ENCODE measurements at regions not wholly inside any gene's neighbourhood (a gene's known extent, or its start where the extent isn't known, plus 50 kb on each side); places are given as distances from the start of the nearest gene placed in this dataset.

- FAIRE-seq (no peak), DNase-seq (ENCODE audit: low read depth, low spot score) (no peak), ATAC-seq (no peak)
- no peaks in the 10 kb centered on the region for H3K79me2 ChIP-seq (ENCODE audit: control insufficient read depth, insufficient read depth, low read length)
- H3K9me3 ChIP-seq (replicated peaks; ENCODE audit: control insufficient read depth, insufficient read depth, low read length), result no peaks in the 10 kb centered on the region
- no peak overlapping the region for H2AFZ ChIP-seq (ENCODE audit: control insufficient read depth, low read depth, low read length)
- H3K4me1 ChIP-seq (ENCODE audit: control insufficient read depth, insufficient read depth, low read length), result no peaks in the 10 kb centered on the region
- ChIA-PET CTCF (no interaction called here), POLR2A (no interaction called here), RAD21 (ENCODE audit: unreplicated experiment) (no interaction called here), SMC1A (ENCODE audit: uncharacterized antibody, unreplicated experiment) (no interaction called here)
- TF ChIP-seq HDAC6 (IDR thresholded peaks at IDR 0.05; ENCODE audit: unreplicated experiment), result no peak
- TF ChIP-seq KLF5 (IDR thresholded peaks at IDR 0.05; ENCODE audit: partially characterized antibody), result no peak
- no peak for TF ChIP-seq TCF12 (IDR thresholded peaks at IDR 0.05; ENCODE audit: low read depth, low read length)
- no peak for TF ChIP-seq SUZ12 (IDR thresholded peaks at IDR 0.05; ENCODE audit: unreplicated experiment)
- no peak for TF ChIP-seq RBBP5 (conservative IDR thresholded peaks at IDR 0.05)
- no peak for TF ChIP-seq CREB1 (IDR thresholded peaks at IDR 0.05; ENCODE audit: low read depth)
- TF ChIP-seq, protein P1, sequence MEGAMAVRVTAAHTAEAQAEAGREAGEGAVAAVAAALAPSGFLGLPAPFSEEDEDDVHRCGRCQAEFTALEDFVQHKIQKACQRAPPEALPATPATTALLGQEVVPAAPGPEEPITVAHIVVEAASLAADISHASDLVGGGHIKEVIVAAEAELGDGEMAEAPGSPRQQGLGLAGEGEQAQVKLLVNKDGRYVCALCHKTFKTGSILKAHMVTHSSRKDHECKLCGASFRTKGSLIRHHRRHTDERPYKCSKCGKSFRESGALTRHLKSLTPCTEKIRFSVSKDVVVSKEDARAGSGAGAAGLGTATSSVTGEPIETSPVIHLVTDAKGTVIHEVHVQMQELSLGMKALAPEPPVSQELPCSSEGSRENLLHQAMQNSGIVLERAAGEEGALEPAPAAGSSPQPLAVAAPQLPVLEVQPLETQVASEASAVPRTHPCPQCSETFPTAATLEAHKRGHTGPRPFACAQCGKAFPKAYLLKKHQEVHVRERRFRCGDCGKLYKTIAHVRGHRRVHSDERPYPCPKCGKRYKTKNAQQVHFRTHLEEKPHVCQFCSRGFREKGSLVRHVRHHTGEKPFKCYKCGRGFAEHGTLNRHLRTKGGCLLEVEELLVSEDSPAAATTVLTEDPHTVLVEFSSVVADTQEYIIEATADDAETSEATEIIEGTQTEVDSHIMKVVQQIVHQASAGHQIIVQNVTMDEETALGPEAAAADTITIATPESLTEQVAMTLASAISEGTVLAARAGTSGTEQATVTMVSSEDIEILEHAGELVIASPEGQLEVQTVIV (IDR thresholded peaks at IDR 0.05; ENCODE audit: borderline replicate concordance, partially characterized antibody), result no peak
- TF ChIP-seq, protein P2, sequence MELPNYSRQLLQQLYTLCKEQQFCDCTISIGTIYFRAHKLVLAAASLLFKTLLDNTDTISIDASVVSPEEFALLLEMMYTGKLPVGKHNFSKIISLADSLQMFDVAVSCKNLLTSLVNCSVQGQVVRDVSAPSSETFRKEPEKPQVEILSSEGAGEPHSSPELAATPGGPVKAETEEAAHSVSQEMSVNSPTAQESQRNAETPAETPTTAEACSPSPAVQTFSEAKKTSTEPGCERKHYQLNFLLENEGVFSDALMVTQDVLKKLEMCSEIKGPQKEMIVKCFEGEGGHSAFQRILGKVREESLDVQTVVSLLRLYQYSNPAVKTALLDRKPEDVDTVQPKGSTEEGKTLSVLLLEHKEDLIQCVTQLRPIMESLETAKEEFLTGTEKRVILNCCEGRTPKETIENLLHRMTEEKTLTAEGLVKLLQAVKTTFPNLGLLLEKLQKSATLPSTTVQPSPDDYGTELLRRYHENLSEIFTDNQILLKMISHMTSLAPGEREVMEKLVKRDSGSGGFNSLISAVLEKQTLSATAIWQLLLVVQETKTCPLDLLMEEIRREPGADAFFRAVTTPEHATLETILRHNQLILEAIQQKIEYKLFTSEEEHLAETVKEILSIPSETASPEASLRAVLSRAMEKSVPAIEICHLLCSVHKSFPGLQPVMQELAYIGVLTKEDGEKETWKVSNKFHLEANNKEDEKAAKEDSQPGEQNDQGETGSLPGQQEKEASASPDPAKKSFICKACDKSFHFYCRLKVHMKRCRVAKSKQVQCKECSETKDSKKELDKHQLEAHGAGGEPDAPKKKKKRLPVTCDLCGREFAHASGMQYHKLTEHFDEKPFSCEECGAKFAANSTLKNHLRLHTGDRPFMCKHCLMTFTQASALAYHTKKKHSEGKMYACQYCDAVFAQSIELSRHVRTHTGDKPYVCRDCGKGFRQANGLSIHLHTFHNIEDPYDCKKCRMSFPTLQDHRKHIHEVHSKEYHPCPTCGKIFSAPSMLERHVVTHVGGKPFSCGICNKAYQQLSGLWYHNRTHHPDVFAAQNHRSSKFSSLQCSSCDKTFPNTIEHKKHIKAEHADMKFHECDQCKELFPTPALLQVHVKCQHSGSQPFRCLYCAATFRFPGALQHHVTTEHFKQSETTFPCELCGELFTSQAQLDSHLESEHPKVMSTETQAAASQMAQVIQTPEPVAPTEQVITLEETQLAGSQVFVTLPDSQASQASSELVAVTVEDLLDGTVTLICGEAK (IDR thresholded peaks at IDR 0.05; ENCODE audit: borderline replicate concordance), result no peak
- TF ChIP-seq SMAD1 (IDR thresholded peaks at IDR 0.05; ENCODE audit: low read depth, partially characterized antibody), result no peak
- TF ChIP-seq SIX5 (IDR thresholded peaks at IDR 0.05; ENCODE audit: low read depth, low read length, severe bottlenecking), result no peak
- TF ChIP-seq KDM1A (IDR thresholded peaks at IDR 0.05; ENCODE audit: borderline replicate concordance), result no peak
- no peak for TF ChIP-seq IRF4 (IDR thresholded peaks at IDR 0.05; ENCODE audit: low read depth, low read length)
- no peak for TF ChIP-seq POLR2AphosphoS2 (IDR thresholded peaks at IDR 0.05; ENCODE audit: low read depth, low read length)
- no peak for TF ChIP-seq BCL11A (IDR thresholded peaks at IDR 0.05; ENCODE audit: low read depth, low read length)
- no peak for TF ChIP-seq ZNF207 (IDR thresholded peaks at IDR 0.05; ENCODE audit: borderline replicate concordance)
- no peak for TF ChIP-seq CREM (IDR thresholded peaks at IDR 0.05; ENCODE audit: low read depth)
- TF ChIP-seq MLLT1 (IDR thresholded peaks at IDR 0.05), result no peak
- no peak for TF ChIP-seq FOXM1 (IDR thresholded peaks at IDR 0.05; ENCODE audit: low read depth, low read length)
- TF ChIP-seq TCF3 (IDR thresholded peaks at IDR 0.05; ENCODE audit: borderline replicate concordance, insufficient read depth, low read depth, low read length), result no peak
- no peak for TF ChIP-seq RFX5 (IDR thresholded peaks at IDR 0.05; ENCODE audit: low read depth, low read length)
- no peak overlapping the region for H3K27ac ChIP-seq (ENCODE audit: control insufficient read depth, insufficient read depth)
- H4K20me1 ChIP-seq (ENCODE audit: control insufficient read depth, insufficient read depth), result no peaks in the 10 kb centered on the region
- BruUV-seq (replicated peaks), result no TSS peak
- intact Hi-C loops (cut with micrococcal nuclease; ENCODE audit: unreplicated experiment) (no loop called here), in situ Hi-C loops (cut with MboI) (no loop called here)
- no peak overlapping the region for H3K4me2 ChIP-seq (ENCODE audit: control insufficient read depth, insufficient read depth)
- H3K9ac ChIP-seq (ENCODE audit: control insufficient read depth, insufficient read depth, low read length), result no peak overlapping the region
- no peak overlapping the region for H3K4me3 ChIP-seq
- H3K36me3 ChIP-seq (ENCODE audit: control insufficient read depth in 2 of 2, insufficient read depth in 2 of 2, low read length in 1 of 2), result no peaks in the 10 kb centered on the region
- H3K27me3 ChIP-seq (replicated peaks in 1 of 2; ENCODE audit: control insufficient read depth in 2 of 2, insufficient read depth in 2 of 2, low read length in 1 of 2), result no peaks in the 10 kb centered on the region
- WGBS (ENCODE audit: insufficient coverage, insufficient replicate concordance, low lambda C conversion rate, missing lambda C conversion rate), result 30% methylated on average over 5 of the region's 5 CpGs
These were observed 693.3 kb downstream of the DTWD2 start for GRCh38 chr5:118295045-118295444.

All from GM12878 (cell line).